Central memory CD8-positive, alpha-beta T cell (primary cell): ENCODE measurements at regions not wholly inside any gene's neighbourhood (a gene's known extent, or its start where the extent isn't known, plus 50 kb on each side); places are given as distances from the start of the nearest gene placed in this dataset.

ENCODE experiments used
- ATAC-seq: fragments of 150-1000 bp; cut with Tn5 transposase; replicated peaks from 2 replicates; pipeline ENCODE4 v1.10.0; 2022; ENCODE audit warnings: mild to moderate bottlenecking, moderate FRiP score, moderate number of reproducible peaks; ENCODE audit not compliant: poor library complexity, severe bottlenecking; ENCODE audit errors: extremely low read depth
- DNase-seq, 2 donors: peaks; one replicate each; pipeline ENCODE4 v3.0.0; 2021; ENCODE audit warnings: low spot score in 2 of 2
- H3K27ac Mint-ChIP-seq: one replicate; pipeline ENCODE4 v1.8.0; 2022; ENCODE audit warnings: low read depth, mild to moderate bottlenecking, moderate library complexity, mixed read lengths
- H3K27me3 Mint-ChIP-seq: one replicate; pipeline ENCODE4 v1.8.0; 2022; ENCODE audit warnings: mixed read lengths
- H3K36me3 Mint-ChIP-seq: one replicate; pipeline ENCODE4 v1.8.0; 2022; ENCODE audit warnings: mild to moderate bottlenecking, moderate library complexity, mixed read lengths; ENCODE audit not compliant: insufficient read depth
- H3K4me1 Mint-ChIP-seq: one replicate; pipeline ENCODE4 v1.8.0; 2022; ENCODE audit warnings: mixed read lengths
- H3K4me3 Mint-ChIP-seq: one replicate; pipeline ENCODE4 v1.8.0; 2022; ENCODE audit warnings: mild to moderate bottlenecking, moderate library complexity, mixed read lengths
- H3K9me3 Mint-ChIP-seq: one replicate; pipeline ENCODE4 v1.8.0; 2022; ENCODE audit warnings: mixed read lengths

DNA sequence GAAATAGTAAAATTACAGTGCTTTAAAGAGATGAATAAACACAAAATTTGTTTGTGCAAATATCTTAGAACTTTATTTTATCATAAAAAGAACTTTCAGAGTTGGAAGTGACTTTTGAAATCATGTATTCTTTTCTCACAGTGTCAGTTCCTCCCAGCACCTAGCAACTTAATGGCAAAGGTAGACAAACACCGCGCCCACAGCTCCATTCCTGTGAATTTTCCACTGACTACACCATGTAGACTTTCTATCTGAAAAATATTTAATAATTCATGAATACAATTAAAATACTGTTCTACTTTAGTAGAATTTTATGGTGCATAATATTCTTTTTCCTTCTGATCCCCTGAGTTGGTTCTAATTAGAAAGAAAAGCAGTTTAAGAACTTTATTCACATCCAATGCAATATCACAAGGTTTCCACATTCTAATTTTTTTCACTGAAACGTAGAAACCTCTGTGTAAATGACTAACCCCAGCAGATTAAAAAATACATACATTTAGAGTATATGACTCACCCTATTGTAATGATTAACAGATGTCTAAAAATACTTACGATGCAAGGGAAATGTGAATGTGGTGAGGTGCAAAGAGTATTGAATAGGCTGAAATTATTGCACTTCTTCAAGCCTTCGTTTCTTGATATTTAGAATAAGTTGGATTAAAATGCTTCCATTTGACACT, 218.2 kb upstream of the CCDC179 start:
- H3K27ac Mint-ChIP-seq, result no peak overlapping the region
- no peaks in the 10 kb centered on the region for H3K4me1 Mint-ChIP-seq
- no peaks in the 10 kb centered on the region for H3K36me3 Mint-ChIP-seq
- ATAC-seq, result no peak
- H3K27me3 Mint-ChIP-seq, result no peaks in the 10 kb centered on the region
- peaks cover 10% of the 10 kb centered on the region for H3K9me3 Mint-ChIP-seq
- DNase-seq, result no peak
- no peak overlapping the region for H3K4me3 Mint-ChIP-seq

DNA sequence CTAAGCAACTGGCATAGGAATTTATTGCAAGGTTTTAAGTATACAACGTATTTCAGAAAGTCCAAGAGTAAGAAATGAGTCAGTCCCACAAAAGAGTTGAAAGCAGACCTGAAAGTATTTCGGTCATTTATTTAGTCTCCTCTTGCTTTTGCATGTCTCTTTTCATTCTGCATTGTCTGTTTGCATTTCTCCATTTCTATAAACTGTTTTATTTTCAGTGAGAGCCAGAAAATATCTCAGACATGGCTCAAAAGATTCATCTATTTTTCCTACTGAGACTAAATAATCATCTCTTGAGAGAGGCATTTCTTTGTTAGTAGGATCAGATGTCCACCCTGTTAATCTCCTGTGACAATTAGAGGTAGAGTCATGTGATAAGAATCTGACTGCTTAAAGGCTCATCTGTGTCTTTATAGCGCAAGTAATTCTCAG, 219.1 kb upstream of the CCDC179 start:
- Mint-ChIP-seq H3K27ac (no peak overlapping the region), H3K9me3 (peaks cover 6% of the 10 kb centered on the region), H3K36me3 (no peaks in the 10 kb centered on the region), H3K4me1 (no peaks in the 10 kb centered on the region), H3K4me3 (no peak overlapping the region), H3K27me3 (no peaks in the 10 kb centered on the region)
- ATAC-seq (no peak), DNase-seq (no peak)

DNA sequence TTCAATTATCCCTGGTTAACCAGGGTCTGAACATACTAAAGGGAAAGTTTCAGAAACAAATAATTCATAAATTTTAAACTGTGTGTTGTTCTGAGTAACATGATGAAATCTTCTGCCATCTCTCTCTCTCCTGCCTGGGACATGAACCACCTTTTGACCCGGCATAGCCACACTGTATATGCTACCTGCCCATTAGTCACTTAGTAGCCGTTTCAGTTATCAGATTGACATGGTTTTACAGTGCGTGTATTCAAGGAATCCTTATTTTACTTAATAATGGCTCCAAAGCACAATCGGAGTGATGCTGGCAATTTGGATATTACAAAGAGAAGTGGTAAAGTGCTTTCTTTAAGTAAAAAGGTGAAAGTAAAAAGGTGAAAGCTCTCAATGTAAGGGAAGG, 227.1 kb upstream of the CCDC179 start:
- Mint-ChIP-seq H3K9me3 (peaks cover 11% of the 10 kb centered on the region), H3K27ac (no peak overlapping the region), H3K27me3 (no peaks in the 10 kb centered on the region), H3K36me3 (no peaks in the 10 kb centered on the region), H3K4me3 (no peak overlapping the region), H3K4me1 (no peaks in the 10 kb centered on the region)
- DNase-seq (no peak), ATAC-seq (no peak)

DNA sequence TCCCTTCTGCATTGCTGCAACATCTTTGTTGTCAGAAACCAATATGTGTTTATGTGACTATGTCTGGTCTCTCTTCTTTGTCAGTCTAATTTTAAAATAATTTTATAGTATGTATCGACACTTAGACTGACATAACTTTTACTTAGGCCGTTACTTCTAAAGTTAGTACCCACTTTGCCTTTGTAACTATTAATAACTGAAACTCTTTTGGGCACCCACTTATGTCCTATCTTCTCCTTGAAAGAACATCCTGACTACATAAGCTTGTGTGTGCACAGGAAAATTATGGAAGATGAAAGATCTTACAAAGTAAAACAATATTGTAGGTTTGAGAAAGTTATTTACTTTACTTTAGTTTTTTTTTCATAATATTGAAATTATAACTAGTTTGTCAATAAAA, 230.4 kb upstream of the CCDC179 start:
- Mint-ChIP-seq H3K4me3 (no peak overlapping the region), H3K27me3 (no peaks in the 10 kb centered on the region), H3K4me1 (no peaks in the 10 kb centered on the region), H3K27ac (no peak overlapping the region), H3K36me3 (no peaks in the 10 kb centered on the region), H3K9me3 (peaks cover 22% of the 10 kb centered on the region)
- ATAC-seq (no peak), DNase-seq (no peak)

DNA sequence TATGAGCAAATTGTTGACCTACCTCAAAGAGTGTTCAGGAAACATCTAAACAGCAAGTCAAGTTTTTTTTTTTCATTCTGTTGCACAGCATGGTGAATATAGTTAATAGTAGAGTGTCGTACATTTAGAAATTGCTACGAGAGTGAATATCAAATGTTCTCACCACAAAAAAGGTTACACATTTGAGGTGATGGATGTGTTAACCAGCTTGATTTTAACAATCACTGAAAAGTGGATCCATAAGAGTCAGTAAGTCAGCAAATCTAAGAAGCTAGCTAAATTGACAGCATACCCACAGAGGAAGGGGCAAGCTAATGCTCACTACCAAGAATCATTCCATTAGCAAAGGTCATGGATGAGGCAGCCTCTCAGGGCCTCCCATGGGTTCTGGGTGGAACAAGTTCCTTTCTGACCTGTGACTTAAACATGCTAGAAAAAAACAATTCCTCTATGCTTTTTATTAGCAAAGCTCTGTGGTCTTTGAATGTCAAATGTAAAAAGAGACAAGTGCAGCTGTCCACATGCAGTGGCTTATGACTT, 235.4 kb upstream of the CCDC179 start:
- H3K4me1 Mint-ChIP-seq, result no peaks in the 10 kb centered on the region
- H3K4me3 Mint-ChIP-seq, result no peak overlapping the region
- no peak for DNase-seq
- peaks cover 33% of the 10 kb centered on the region for H3K9me3 Mint-ChIP-seq
- H3K36me3 Mint-ChIP-seq, result no peaks in the 10 kb centered on the region
- H3K27ac Mint-ChIP-seq, result no peak overlapping the region
- ATAC-seq, result no peak
- H3K27me3 Mint-ChIP-seq, result no peaks in the 10 kb centered on the region

DNA sequence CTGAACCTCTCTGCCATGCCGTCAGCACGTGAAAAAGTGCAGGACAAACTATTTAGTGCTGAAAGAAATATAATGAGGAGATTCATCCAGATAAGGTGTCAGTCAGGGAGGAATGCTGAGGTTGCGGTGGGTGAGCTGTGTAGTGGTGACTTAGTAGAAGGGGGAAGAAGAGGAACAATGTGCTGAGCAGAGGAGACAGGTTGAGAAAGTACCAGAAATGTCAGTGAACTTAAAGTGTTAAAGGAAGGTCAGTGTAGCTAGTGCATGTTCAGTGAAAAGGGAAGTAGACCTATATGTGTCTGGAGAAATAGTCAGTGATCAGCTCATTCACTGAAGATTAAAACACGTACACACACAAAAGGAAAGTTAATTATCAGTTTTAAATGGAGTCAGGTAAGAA, 237.6 kb upstream of the CCDC179 start:
- H3K27ac Mint-ChIP-seq, result no peak overlapping the region
- no peaks in the 10 kb centered on the region for H3K36me3 Mint-ChIP-seq

DNA sequence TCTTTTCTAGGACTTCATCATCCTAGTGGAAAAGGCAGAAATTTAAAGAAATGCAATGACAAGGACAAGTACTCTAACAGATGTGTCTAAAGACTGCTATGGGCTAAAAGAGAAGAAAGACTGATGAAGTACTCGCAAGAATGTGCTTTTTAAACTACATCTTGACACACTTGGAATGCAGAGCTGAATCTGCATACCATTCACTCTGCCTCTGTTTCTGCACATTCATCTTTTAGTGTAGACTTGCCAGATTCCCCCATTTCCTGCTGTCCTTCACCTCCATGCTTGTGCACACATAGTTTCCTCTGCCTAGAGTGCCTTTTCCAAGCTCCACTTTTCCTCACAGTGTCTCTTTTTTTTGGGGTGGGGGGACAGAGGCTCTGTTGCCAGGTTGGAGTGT, 239.0 kb upstream of the CCDC179 start:
- no peak overlapping the region for H3K4me3 Mint-ChIP-seq

More for the DNA sequence above, 237.6 kb upstream of the CCDC179 start:
- DNase-seq (no peak), ATAC-seq (no peak)
- Mint-ChIP-seq H3K27me3 (no peaks in the 10 kb centered on the region), H3K9me3 (peaks cover 29% of the 10 kb centered on the region), H3K4me3 (no peak overlapping the region), H3K4me1 (no peaks in the 10 kb centered on the region)

DNA sequence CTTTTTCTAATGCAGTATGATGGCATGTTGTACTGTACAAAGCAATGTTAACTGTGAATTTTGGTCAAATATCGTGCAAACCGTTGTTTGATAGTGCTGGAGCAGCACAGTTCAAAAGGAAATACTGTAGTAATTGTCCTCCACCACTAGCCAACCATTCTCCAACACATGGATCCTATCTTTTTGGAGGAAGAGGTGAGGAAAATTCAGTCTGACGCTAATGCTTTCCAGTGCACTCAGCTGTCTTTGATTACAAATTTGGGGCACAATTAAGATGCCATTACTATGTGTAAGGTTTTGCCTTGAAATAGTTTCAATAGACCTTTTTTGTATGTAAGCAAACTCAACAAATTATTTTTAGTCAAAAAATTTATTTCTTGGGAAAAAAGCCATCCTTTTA, 240.5 kb upstream of the CCDC179 start:
- H3K9me3 Mint-ChIP-seq, result peaks cover 22% of the 10 kb centered on the region
- DNase-seq (no peak), ATAC-seq (no peak)
- no peak overlapping the region for H3K4me3 Mint-ChIP-seq
- H3K27ac Mint-ChIP-seq, result no peak overlapping the region
- no peaks in the 10 kb centered on the region for H3K36me3 Mint-ChIP-seq
- no peaks in the 10 kb centered on the region for H3K4me1 Mint-ChIP-seq
- no peaks in the 10 kb centered on the region for H3K27me3 Mint-ChIP-seq

More for the DNA sequence above, 239.0 kb upstream of the CCDC179 start:
- Mint-ChIP-seq H3K9me3 (peaks cover 31% of the 10 kb centered on the region), H3K27ac (no peak overlapping the region), H3K36me3 (no peaks in the 10 kb centered on the region), H3K27me3 (no peaks in the 10 kb centered on the region), H3K4me1 (no peaks in the 10 kb centered on the region)
- DNase-seq (no peak), ATAC-seq (no peak)

DNA sequence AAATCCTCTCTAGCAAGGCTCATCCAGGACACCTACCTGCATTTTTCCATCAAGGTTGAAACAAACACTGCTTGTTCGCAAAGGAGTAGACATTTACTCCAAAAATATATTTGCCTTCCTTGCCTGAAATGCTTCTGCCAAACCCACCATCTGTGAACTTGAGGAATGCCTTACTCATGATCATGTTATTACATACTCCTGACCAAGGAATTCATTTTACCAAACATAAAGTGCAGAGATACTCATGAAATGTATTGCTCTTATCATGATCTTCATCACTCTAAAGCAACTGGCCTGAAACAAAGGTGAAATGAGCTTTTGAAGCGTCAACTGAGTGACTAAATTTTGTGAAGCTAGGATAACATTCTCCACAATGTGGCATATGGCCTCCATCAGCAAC, 243.1 kb upstream of the CCDC179 start:
- Mint-ChIP-seq H3K27me3 (no peaks in the 10 kb centered on the region), H3K36me3 (no peaks in the 10 kb centered on the region), H3K4me1 (no peaks in the 10 kb centered on the region), H3K27ac (no peak overlapping the region), H3K9me3 (peaks cover 15% of the 10 kb centered on the region), H3K4me3 (no peak overlapping the region)
- ATAC-seq (no peak), DNase-seq (no peak)

DNA sequence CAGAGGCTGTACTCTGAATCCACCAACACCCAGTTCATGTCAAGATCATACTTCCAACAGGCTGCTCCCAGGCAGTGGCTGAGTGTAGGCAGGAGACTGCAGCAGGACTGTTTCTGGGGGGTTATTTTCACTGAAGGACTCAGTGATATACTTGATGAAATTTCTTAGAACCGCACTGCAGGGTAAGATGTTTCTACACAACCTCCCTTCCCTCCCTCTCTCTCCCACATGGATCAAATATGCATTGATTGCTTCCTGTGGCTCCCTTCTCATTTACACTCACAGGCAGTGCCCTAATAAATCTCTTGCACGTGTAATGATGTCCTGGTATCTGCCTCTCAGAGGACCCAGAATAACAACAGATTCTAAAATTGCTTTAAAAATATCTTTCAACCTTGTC, 251.3 kb upstream of the CCDC179 start:
- DNase-seq (no peak), ATAC-seq (no peak)
- H3K27me3 Mint-ChIP-seq, result no peaks in the 10 kb centered on the region
- no peak overlapping the region for H3K27ac Mint-ChIP-seq
- H3K36me3 Mint-ChIP-seq, result no peaks in the 10 kb centered on the region
- no peak overlapping the region for H3K4me3 Mint-ChIP-seq
- no peaks in the 10 kb centered on the region for H3K4me1 Mint-ChIP-seq
- peaks cover 23% of the 10 kb centered on the region for H3K9me3 Mint-ChIP-seq

DNA sequence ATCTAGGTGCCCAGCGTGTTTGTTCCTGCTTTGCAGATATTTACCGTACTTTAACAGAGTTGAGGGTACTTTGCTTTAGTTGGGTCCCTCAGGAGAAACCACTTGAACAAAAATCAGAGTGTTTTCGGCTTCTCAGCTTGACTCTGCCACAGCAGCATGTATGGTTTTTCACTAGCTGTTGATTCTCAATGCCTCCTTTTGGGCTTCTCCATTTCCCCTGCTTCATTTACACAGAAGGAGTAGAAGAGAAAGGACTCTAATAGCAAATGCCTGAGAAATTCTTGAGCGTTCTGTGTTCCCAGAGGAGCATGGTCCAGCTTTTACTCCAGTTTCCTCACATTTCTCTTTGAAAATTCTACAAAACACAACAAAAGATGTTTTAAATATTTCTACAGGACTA, 252.1 kb upstream of the CCDC179 start:
- no peaks in the 10 kb centered on the region for H3K36me3 Mint-ChIP-seq
- peaks cover 28% of the 10 kb centered on the region for H3K9me3 Mint-ChIP-seq
- H3K4me3 Mint-ChIP-seq, result no peak overlapping the region
- ATAC-seq (no peak), DNase-seq (no peak)
- no peak overlapping the region for H3K27ac Mint-ChIP-seq
- no peaks in the 10 kb centered on the region for H3K4me1 Mint-ChIP-seq
- no peaks in the 10 kb centered on the region for H3K27me3 Mint-ChIP-seq

DNA sequence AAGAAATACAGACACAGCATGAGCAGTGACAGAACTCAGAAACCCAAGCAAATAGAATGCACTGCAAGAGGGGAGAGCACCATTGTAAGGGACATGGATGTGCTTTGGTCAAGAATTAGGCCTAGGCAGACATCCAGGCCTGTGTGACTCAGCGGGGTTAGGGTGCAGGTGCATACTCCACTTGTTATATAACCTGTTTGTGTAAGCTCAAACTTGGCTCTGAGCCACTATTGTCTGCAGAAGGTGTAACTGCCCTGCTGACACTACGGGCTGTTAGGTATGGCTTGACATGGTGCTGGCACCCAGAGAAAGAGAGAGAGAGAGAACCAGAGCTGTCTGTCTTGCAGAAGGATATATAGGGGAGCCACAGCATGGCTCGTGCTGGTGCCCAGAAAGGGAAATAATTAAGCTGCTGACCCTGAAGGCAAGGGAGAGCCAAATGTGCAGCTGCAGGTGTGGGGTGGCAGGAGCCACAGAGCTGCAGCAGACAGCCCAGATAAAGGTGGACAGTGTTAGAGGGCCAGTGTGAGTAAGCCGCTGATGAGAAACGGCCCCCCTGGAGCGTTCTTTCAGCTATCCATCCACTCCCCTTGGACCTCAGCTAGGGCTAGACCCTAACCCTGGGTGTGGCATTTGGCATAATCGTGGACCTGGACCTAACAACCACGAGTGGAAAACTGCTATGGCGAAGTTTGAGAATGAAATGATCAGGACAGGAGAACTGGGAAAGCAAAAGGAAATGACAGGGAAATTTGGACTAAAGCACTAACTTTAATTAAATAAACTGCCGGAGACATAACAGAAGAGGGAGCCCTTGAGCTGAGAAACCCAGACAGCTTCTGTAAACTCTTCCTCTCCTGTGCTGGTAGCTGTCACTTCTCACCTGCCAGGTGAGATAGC, 253.0 kb upstream of the CCDC179 start:
- DNase-seq, result no peak
- Mint-ChIP-seq H3K36me3 (no peaks in the 10 kb centered on the region), H3K4me1 (no peaks in the 10 kb centered on the region), H3K27me3 (no peaks in the 10 kb centered on the region), H3K9me3 (peaks cover 25% of the 10 kb centered on the region), H3K27ac (no peak overlapping the region), H3K4me3 (no peak overlapping the region)
- ATAC-seq, result no peak

DNA sequence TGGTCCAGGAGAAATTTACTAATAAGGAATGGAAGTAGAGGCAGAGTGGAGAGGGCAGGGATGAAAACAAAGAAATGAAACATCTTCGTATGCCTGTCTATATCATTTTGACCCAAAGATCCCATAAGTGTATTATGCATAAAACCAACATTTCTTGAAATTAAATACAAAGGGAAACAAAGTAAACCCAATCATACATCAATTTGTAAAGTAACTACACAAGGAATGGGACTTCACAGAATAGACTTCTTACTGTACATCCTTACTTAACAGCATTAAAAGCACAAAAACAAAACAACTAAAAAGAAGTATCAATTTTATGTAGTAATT, 253.6 kb upstream of the CCDC179 start:
- DNase-seq (no peak), ATAC-seq (no peak)
- no peak overlapping the region for H3K4me3 Mint-ChIP-seq
- no peak overlapping the region for H3K27ac Mint-ChIP-seq
- no peaks in the 10 kb centered on the region for H3K27me3 Mint-ChIP-seq
- no peaks in the 10 kb centered on the region for H3K36me3 Mint-ChIP-seq
- no peaks in the 10 kb centered on the region for H3K4me1 Mint-ChIP-seq
- peaks cover 20% of the 10 kb centered on the region for H3K9me3 Mint-ChIP-seq
